ENCODE measurements at regions not wholly inside any gene's neighbourhood (a gene's known extent, or its start where the extent isn't known, plus 50 kb on each side); places are given as distances from the start of the nearest gene placed in this dataset.

DNA sequence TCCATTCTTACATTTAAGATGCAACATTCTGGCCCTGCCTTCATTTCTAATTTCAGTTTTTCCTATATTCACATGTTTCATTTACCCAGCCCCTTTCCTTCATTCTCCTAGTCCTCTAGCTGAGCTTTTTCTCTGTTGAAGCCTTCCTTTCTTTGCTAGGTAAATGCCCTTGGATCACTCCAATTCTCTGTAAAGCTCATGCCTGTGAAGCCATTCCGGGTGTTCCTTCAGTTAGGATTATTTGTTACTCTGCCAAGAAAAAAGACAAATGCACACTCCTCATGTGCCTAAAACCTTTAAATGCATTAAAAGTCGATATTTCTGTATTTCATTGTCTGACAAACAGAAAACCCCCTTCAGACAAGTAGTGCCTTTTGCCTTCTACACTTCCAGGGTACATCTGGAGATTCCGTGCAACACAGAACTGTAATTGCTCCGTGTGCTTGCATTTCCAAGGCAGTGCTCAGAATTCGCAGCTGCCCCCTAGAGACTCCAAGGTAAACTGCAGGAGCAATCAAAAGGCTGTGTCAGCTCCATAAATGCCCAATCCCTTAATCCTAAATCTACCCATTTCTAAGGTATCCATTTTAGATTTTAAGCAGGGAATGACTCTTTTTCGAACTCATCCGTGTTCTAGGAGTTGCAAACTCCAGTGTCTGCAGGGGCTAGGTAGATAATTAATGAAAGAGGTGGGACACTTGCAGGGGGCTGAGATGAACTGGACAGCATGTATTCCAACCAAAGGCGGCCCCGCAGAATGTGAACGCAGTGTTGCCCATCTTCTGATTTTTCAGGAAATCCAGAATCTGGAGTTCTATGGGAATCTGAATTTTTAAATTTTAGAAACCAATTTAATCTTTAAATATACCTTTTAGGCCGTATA lies 320.2 kb downstream of the GRIN2B start (continued):
- TF ChIP-seq, protein P1, sequence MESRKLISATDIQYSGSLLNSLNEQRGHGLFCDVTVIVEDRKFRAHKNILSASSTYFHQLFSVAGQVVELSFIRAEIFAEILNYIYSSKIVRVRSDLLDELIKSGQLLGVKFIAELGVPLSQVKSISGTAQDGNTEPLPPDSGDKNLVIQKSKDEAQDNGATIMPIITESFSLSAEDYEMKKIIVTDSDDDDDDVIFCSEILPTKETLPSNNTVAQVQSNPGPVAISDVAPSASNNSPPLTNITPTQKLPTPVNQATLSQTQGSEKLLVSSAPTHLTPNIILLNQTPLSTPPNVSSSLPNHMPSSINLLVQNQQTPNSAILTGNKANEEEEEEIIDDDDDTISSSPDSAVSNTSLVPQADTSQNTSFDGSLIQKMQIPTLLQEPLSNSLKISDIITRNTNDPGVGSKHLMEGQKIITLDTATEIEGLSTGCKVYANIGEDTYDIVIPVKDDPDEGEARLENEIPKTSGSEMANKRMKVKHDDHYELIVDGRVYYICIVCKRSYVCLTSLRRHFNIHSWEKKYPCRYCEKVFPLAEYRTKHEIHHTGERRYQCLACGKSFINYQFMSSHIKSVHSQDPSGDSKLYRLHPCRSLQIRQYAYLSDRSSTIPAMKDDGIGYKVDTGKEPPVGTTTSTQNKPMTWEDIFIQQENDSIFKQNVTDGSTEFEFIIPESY (IDR thresholded peaks at IDR 0.05; ENCODE audit: borderline replicate concordance, low read depth), result no peak
- TF ChIP-seq MXI1 (IDR thresholded peaks at IDR 0.05; ENCODE audit: low read depth, low read length) (no peak), FOSL2 (IDR thresholded peaks at IDR 0.05; ENCODE audit: borderline replicate concordance, low read depth) (no peak), TEAD4 (IDR thresholded peaks at IDR 0.05; ENCODE audit: borderline replicate concordance, insufficient read depth) (no peak)
- TF ChIP-seq, protein P2, sequence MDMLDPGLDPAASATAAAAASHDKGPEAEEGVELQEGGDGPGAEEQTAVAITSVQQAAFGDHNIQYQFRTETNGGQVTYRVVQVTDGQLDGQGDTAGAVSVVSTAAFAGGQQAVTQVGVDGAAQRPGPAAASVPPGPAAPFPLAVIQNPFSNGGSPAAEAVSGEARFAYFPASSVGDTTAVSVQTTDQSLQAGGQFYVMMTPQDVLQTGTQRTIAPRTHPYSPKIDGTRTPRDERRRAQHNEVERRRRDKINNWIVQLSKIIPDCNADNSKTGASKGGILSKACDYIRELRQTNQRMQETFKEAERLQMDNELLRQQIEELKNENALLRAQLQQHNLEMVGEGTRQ (IDR thresholded peaks at IDR 0.05; ENCODE audit: borderline replicate concordance, low read depth, low read length), result no peak

DNA sequence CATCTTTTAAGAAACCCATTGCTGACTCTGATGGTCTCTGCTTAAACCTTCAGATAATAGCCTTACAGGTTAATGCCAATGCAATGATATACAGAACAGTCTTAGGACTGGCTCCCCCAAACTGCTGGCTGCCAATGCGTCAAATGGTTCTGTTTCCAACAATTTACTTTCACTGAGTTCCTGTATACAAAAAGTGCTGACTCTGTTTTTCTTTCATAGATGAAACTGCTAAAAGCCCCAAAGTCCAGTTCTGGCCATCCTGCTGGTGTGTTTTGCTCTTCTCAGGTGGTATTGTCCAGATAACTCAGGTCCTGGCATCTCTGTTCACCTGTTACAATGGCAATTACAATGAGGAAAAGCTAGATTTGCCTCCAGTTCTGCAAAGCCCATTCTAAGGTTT lies 326.9 kb downstream of the GRIN2B start:
- H3K9me2 ChIP-seq, result no peaks in the 10 kb centered on the region
- CTCF ChIA-PET, result no interaction called here
- no peak overlapping the region for H3K27ac ChIP-seq (ENCODE audit: low read depth in 2 of 2, low read length in 1 of 2)
- H4K20me1 ChIP-seq (ENCODE audit: insufficient read depth), result no peaks in the 10 kb centered on the region
- H3K4me1 ChIP-seq (ENCODE audit: control insufficient read depth in 1 of 2, insufficient read depth in 2 of 2, low read depth in 1 of 2, low read length in 1 of 2), result no peaks in the 10 kb centered on the region
- DNase-seq, result no peak
- TF ChIP-seq JUND (IDR thresholded peaks at IDR 0.05) (no peak), RXRA (IDR thresholded peaks at IDR 0.05; ENCODE audit: borderline replicate concordance, low read depth) (no peak), NFIC (IDR thresholded peaks at IDR 0.05; ENCODE audit: borderline replicate concordance) (no peak), TEAD4 (IDR thresholded peaks at IDR 0.05; ENCODE audit: borderline replicate concordance, insufficient read depth) (no peak), FOSL2 (IDR thresholded peaks at IDR 0.05; ENCODE audit: borderline replicate concordance, low read depth) (no peak), RAD21 (IDR thresholded peaks at IDR 0.05; ENCODE audit: low read length) (no peak), YY1 (IDR thresholded peaks at IDR 0.05; ENCODE audit: low read depth) (no peak), SMC3 (IDR thresholded peaks at IDR 0.05; ENCODE audit: low read depth, low read length) (no peak), TCF12 (IDR thresholded peaks at IDR 0.05) (no peak), TAF1 (IDR thresholded peaks at IDR 0.05; ENCODE audit: borderline replicate concordance, low read depth, low read length) (no peak), EZH2phosphoT487 (IDR thresholded peaks at IDR 0.05; ENCODE audit: borderline replicate concordance, low read depth) (no peak), FOXJ3 (CRISPR knock-in tag; IDR thresholded peaks at IDR 0.05) (no peak), MEF2A (IDR thresholded peaks at IDR 0.05; ENCODE audit: borderline replicate concordance, low read depth) (no peak), MXI1 (IDR thresholded peaks at IDR 0.05; ENCODE audit: low read depth, low read length) (no peak)
- TF ChIP-seq, protein P3, sequence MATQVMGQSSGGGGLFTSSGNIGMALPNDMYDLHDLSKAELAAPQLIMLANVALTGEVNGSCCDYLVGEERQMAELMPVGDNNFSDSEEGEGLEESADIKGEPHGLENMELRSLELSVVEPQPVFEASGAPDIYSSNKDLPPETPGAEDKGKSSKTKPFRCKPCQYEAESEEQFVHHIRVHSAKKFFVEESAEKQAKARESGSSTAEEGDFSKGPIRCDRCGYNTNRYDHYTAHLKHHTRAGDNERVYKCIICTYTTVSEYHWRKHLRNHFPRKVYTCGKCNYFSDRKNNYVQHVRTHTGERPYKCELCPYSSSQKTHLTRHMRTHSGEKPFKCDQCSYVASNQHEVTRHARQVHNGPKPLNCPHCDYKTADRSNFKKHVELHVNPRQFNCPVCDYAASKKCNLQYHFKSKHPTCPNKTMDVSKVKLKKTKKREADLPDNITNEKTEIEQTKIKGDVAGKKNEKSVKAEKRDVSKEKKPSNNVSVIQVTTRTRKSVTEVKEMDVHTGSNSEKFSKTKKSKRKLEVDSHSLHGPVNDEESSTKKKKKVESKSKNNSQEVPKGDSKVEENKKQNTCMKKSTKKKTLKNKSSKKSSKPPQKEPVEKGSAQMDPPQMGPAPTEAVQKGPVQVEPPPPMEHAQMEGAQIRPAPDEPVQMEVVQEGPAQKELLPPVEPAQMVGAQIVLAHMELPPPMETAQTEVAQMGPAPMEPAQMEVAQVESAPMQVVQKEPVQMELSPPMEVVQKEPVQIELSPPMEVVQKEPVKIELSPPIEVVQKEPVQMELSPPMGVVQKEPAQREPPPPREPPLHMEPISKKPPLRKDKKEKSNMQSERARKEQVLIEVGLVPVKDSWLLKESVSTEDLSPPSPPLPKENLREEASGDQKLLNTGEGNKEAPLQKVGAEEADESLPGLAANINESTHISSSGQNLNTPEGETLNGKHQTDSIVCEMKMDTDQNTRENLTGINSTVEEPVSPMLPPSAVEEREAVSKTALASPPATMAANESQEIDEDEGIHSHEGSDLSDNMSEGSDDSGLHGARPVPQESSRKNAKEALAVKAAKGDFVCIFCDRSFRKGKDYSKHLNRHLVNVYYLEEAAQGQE (IDR thresholded peaks at IDR 0.05; ENCODE audit: low read depth, low read length), result no peak
- TF ChIP-seq, protein P1 (IDR thresholded peaks at IDR 0.05; ENCODE audit: borderline replicate concordance, low read depth), result no peak
- TF ChIP-seq, protein P4, sequence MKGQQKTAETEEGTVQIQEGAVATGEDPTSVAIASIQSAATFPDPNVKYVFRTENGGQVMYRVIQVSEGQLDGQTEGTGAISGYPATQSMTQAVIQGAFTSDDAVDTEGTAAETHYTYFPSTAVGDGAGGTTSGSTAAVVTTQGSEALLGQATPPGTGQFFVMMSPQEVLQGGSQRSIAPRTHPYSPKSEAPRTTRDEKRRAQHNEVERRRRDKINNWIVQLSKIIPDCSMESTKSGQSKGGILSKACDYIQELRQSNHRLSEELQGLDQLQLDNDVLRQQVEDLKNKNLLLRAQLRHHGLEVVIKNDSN (IDR thresholded peaks at IDR 0.05; ENCODE audit: borderline replicate concordance, low read depth), result no peak
- POLR2A ChIA-PET, result no interaction called here
- H2AFZ ChIP-seq (ENCODE audit: low read depth), result no peak overlapping the region
- H3K36me3 ChIP-seq (replicated peaks in 1 of 2; ENCODE audit: control insufficient read depth in 1 of 2, insufficient read depth in 2 of 2, low read length in 1 of 2), result no peaks in the 10 kb centered on the region
- no peaks in the 10 kb centered on the region for H3K9me3 ChIP-seq
- peaks cover 8% of the 10 kb centered on the region; the same call in 1 of the 2 replicates for H3K27me3 ChIP-seq (ENCODE audit: insufficient read depth)
- no peak overlapping the region for H3K4me3 ChIP-seq (ENCODE audit: low read depth in 2 of 2, low read length in 1 of 2)
- no peak overlapping the region for H3K4me2 ChIP-seq
- no peak overlapping the region for H3K9ac ChIP-seq
- 100% methylated on average over 1 of the region's 1 CpG for WGBS (ENCODE audit: low lambda C conversion rate)
- no peaks in the 10 kb centered on the region for H3F3A ChIP-seq (replicated peaks; ENCODE audit: insufficient read depth)
- no peaks in the 10 kb centered on the region for H3K79me2 ChIP-seq (ENCODE audit: insufficient read depth)

All from SK-N-SH (cell line).